ENCODE measurements at regions not wholly inside any gene's neighbourhood (a gene's known extent, or its start where the extent isn't known, plus 50 kb on each side); places are given as distances from the start of the nearest gene placed in this dataset.

DNA sequence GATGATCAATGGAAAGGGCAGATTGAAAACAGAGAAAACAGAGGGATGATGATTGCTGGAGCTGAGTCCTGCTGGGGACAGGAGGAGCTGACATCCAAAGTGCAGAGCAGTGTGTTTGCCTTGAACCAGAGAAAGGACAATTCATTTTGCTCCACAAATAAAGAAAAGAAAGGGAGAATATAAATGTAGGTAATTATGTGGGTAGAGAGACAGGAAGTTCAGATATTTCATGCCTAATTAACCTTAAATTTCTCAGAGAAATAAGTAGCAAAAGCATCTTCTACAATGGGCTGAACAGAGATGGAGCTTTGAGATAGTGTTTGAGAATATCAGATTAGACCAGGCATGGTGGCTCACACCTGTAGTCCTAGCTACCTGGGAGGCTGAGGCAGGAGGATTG, 93.2 kb downstream of the TNFSF18 start:
- H3K36me3 ChIP-seq: no peaks in the 10 kb centered on the region
- TF ChIP-seq EZH2phosphoT487 (IDR thresholded peaks at IDR 0.05) (no peak), EZH2 (IDR thresholded peaks at IDR 0.05) (no peak)
- TF ChIP-seq, protein P1, sequence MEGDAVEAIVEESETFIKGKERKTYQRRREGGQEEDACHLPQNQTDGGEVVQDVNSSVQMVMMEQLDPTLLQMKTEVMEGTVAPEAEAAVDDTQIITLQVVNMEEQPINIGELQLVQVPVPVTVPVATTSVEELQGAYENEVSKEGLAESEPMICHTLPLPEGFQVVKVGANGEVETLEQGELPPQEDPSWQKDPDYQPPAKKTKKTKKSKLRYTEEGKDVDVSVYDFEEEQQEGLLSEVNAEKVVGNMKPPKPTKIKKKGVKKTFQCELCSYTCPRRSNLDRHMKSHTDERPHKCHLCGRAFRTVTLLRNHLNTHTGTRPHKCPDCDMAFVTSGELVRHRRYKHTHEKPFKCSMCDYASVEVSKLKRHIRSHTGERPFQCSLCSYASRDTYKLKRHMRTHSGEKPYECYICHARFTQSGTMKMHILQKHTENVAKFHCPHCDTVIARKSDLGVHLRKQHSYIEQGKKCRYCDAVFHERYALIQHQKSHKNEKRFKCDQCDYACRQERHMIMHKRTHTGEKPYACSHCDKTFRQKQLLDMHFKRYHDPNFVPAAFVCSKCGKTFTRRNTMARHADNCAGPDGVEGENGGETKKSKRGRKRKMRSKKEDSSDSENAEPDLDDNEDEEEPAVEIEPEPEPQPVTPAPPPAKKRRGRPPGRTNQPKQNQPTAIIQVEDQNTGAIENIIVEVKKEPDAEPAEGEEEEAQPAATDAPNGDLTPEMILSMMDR (IDR thresholded peaks at IDR 0.05): no peak

DNA sequence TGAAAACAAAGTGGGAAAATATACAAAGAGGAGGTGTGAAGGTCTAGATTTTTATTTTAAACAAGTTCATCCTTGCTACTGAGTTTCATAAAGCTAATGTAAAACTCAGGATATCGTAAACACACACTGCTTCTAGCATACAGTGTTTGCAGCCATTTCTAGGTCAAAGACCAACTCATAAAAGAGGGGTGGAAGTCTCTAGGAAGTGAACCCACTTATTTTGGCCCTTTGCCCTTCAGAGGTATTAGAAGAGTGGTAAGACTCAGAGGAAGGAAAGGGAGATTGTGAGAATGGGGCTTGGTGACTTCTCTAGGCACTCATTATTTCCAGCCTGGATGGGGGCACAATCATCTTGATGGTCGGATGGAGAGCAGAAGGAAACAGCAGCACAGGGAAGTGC, 91.2 kb downstream of the TNFSF18 start:
- no peak overlapping the region for H3K27ac Mint-ChIP-seq

More for the DNA sequence above, 93.2 kb downstream of the TNFSF18 start:
- Histone ChIP-seq H3K4me3 (no peak overlapping the region), H3K27ac (no peak overlapping the region), H3K9ac (no peak overlapping the region), H3K4me2 (no peak overlapping the region), H3K9me3 (ENCODE audit: low read depth) (no peaks in the 10 kb centered on the region), H3K79me2 (ENCODE audit: low read depth) (no peaks in the 10 kb centered on the region), H4K20me1 (ENCODE audit: low read depth) (no peaks in the 10 kb centered on the region), H3F3A (ENCODE audit: low read depth) (no peaks in the 10 kb centered on the region), H3K27me3 (no peaks in the 10 kb centered on the region), H2AFZ (replicated peaks) (no peak overlapping the region), H3K4me1 (no peaks in the 10 kb centered on the region)
- H3K36me3 Mint-ChIP-seq: no peaks in the 10 kb centered on the region
- H3K27ac Mint-ChIP-seq: no peak overlapping the region
- no peaks in the 10 kb centered on the region for H3K4me1 Mint-ChIP-seq
- no peaks in the 10 kb centered on the region for H3K9me3 Mint-ChIP-seq
- H3K4me3 Mint-ChIP-seq: no peak overlapping the region
- no peak for DNase-seq (ENCODE audit: low spot score)
- H3K27me3 Mint-ChIP-seq (ENCODE audit: insufficient read depth, low read depth): no peaks in the 10 kb centered on the region

DNA sequence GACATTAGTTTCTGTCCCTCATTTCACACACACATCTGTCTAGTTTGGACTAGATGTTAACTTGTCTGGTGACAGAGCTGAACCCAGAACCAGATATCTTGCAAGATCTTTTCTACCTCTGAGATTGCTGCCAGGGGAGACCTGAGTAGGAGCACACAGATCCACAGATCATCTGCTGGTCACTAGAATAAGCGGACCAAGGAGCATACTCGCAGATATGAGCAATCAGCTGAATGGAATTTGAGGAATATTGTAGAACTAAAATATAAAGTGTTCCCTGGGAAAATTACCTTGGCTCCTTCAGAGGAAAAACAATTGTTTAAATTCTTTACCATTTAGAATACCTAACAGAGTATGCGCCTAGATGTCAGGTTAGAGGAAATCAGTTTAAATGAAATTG, 90.7 kb downstream of the TNFSF18 start:
- Mint-ChIP-seq H3K4me1 (no peaks in the 10 kb centered on the region), H3K4me3 (no peak overlapping the region), H3K9me3 (no peaks in the 10 kb centered on the region), H3K36me3 (no peaks in the 10 kb centered on the region), H3K27me3 (ENCODE audit: insufficient read depth, low read depth) (no peaks in the 10 kb centered on the region), H3K27ac (no peak overlapping the region)
- Histone ChIP-seq H3K36me3 (no peaks in the 10 kb centered on the region), H3K9me3 (ENCODE audit: low read depth) (no peaks in the 10 kb centered on the region), H2AFZ (replicated peaks) (no peak overlapping the region), H3K4me1 (no peaks in the 10 kb centered on the region), H3K9ac (no peak overlapping the region), H3K27ac (no peak overlapping the region), H4K20me1 (ENCODE audit: low read depth) (no peaks in the 10 kb centered on the region), H3K79me2 (ENCODE audit: low read depth) (no peaks in the 10 kb centered on the region), H3F3A (ENCODE audit: low read depth) (no peaks in the 10 kb centered on the region), H3K4me3 (no peak overlapping the region), H3K27me3 (no peaks in the 10 kb centered on the region), H3K4me2 (no peak overlapping the region)
- TF ChIP-seq EZH2 (IDR thresholded peaks at IDR 0.05) (no peak), EZH2phosphoT487 (IDR thresholded peaks at IDR 0.05) (no peak)
- TF ChIP-seq, protein P1 (IDR thresholded peaks at IDR 0.05): no peak
- no peak for DNase-seq (ENCODE audit: low spot score)

More for the DNA sequence above, 91.2 kb downstream of the TNFSF18 start:
- no peaks in the 10 kb centered on the region for H3K4me1 ChIP-seq
- H2AFZ ChIP-seq (replicated peaks): no peak overlapping the region
- H3F3A ChIP-seq (ENCODE audit: low read depth): no peaks in the 10 kb centered on the region
- H3K36me3 ChIP-seq: no peaks in the 10 kb centered on the region
- H3K4me2 ChIP-seq: no peak overlapping the region
- no peaks in the 10 kb centered on the region for H3K79me2 ChIP-seq (ENCODE audit: low read depth)
- no peaks in the 10 kb centered on the region for H3K9me3 ChIP-seq (ENCODE audit: low read depth)
- no peak for DNase-seq (ENCODE audit: low spot score)
- H3K4me3 ChIP-seq: no peak overlapping the region
- Mint-ChIP-seq H3K4me1 (no peaks in the 10 kb centered on the region), H3K27me3 (ENCODE audit: insufficient read depth, low read depth) (no peaks in the 10 kb centered on the region), H3K9me3 (no peaks in the 10 kb centered on the region), H3K4me3 (no peak overlapping the region), H3K36me3 (no peaks in the 10 kb centered on the region)
- no peak overlapping the region for H3K9ac ChIP-seq
- H4K20me1 ChIP-seq (ENCODE audit: low read depth): no peaks in the 10 kb centered on the region
- H3K27ac ChIP-seq: no peak overlapping the region
- no peaks in the 10 kb centered on the region for H3K27me3 ChIP-seq
- TF ChIP-seq EZH2phosphoT487 (IDR thresholded peaks at IDR 0.05) (no peak), EZH2 (IDR thresholded peaks at IDR 0.05) (no peak)
- TF ChIP-seq, protein P1 (IDR thresholded peaks at IDR 0.05): no peak
